Smooth muscle cell (in vitro differentiated cells): ENCODE measurements at regions not wholly inside any gene's neighbourhood (a gene's known extent, or its start where the extent isn't known, plus 50 kb on each side); places are given as distances from the start of the nearest gene placed in this dataset.

Source experiments
- DNase-seq: peaks from one replicate; lab custom pipeline; 2025; ENCODE audit not compliant: unreplicated experiment; lab: John Stamatoyannopoulos, UW
- H2AFZ ChIP-seq: fragments of 200-600 bp; sonication (generic); 2 replicates; pipeline ENCODE4 v1.6.0; 2016; ENCODE audit warnings: antibody characterized with exemption, low read depth, mild to moderate bottlenecking
- H3F3A ChIP-seq: fragments of 200-600 bp; sonication (generic); 2 replicates; pipeline ENCODE4 v1.6.0; 2017; ENCODE audit warnings: antibody characterized with exemption, low read depth
- H3K27ac ChIP-seq: fragments of 200-600 bp; sonication (generic); 2 replicates; pipeline ENCODE4 v1.5.1; 2016; ENCODE audit warnings: low read depth, mild to moderate bottlenecking
- H3K27me3 ChIP-seq: fragments of 200-600 bp; sonication (generic); 2 replicates; pipeline ENCODE4 v1.6.1; 2016; ENCODE audit warnings: low read depth, mild to moderate bottlenecking
- H3K36me3 ChIP-seq: fragments of 200-600 bp; sonication (generic); 2 replicates; pipeline ENCODE4 v1.5.1; 2016; ENCODE audit warnings: low read depth
- H3K4me1 ChIP-seq: fragments of 200-600 bp; sonication (generic); 2 replicates; pipeline ENCODE4 v1.5.1; 2016; ENCODE audit warnings: low read depth
- H3K4me2 ChIP-seq: fragments of 200-600 bp; sonication (generic); 2 replicates; pipeline ENCODE4 v1.6.0; 2016; ENCODE audit warnings: mild to moderate bottlenecking
- H3K4me3 ChIP-seq: fragments of 200-600 bp; sonication (generic); 2 replicates; pipeline ENCODE4 v1.5.1; 2016; ENCODE audit warnings: mild to moderate bottlenecking
- H3K79me2 ChIP-seq: fragments of 200-600 bp; sonication (generic); 2 replicates; pipeline ENCODE4 v1.6.0; 2016; ENCODE audit warnings: low read depth, mild to moderate bottlenecking
- H3K9ac ChIP-seq: fragments of 200-600 bp; sonication (generic); 2 replicates; pipeline ENCODE4 v1.6.0; 2016; ENCODE audit warnings: low read depth
- H3K9me3 ChIP-seq: fragments of 200-600 bp; sonication (generic); replicated peaks from 2 replicates; pipeline ENCODE4 v1.5.1; 2016; ENCODE audit warnings: low read depth
- H4K20me1 ChIP-seq: fragments of 200-600 bp; sonication (generic); 2 replicates; pipeline ENCODE4 v1.6.0; 2016; ENCODE audit warnings: low read depth
- CTCF ChIP-seq: fragments of 200-600 bp; sonication (generic); IDR thresholded peaks from 2 replicates; pipeline ENCODE4 v1.5.1; 2017; ENCODE audit warnings: borderline replicate concordance, mild to moderate bottlenecking, antibody characterized with exemption; ENCODE audit not compliant: insufficient read depth, poor library complexity, severe bottlenecking
- WGBS: methylation state at CpG from one replicate; pipeline ENCODE4 v1.1.7; 2016; ENCODE audit warnings: low lambda C conversion rate; 5-methylcytosine and 5-hydroxymethylcytosine counted together

- TF ChIP-seq CTCF: no peak
- no peak overlapping the region for H3K4me3 ChIP-seq
- H3K27ac ChIP-seq: no peak overlapping the region
- H3K79me2 ChIP-seq: no peaks in the 10 kb centered on the region
- 78% methylated on average over 6 of the region's 6 CpGs for WGBS
- no peaks in the 10 kb centered on the region for H3K27me3 ChIP-seq
- no peaks in the 10 kb centered on the region for H3K9me3 ChIP-seq
- no peak overlapping the region for H3K9ac ChIP-seq
- no peaks in the 10 kb centered on the region for H4K20me1 ChIP-seq
- H3K4me2 ChIP-seq: no peak overlapping the region
- H3K36me3 ChIP-seq: no peaks in the 10 kb centered on the region
- H3F3A ChIP-seq: no peaks in the 10 kb centered on the region
- H3K4me1 ChIP-seq: no peaks in the 10 kb centered on the region
- no peak for DNase-seq
- no peak overlapping the region for H2AFZ ChIP-seq
These were observed 566.3 kb downstream of the UQCRFS1 start for GRCh38 chr19:28646629-28647028.

- TF ChIP-seq CTCF: no peak
- WGBS: 85% methylated on average over 4 of the region's 4 CpGs
- Histone ChIP-seq H3K4me1 (no peaks in the 10 kb centered on the region), H3K9ac (no peak overlapping the region), H2AFZ (no peak overlapping the region), H3K9me3 (no peaks in the 10 kb centered on the region), H3K36me3 (no peaks in the 10 kb centered on the region), H3K27me3 (no peaks in the 10 kb centered on the region), H3K4me3 (no peak overlapping the region), H3K4me2 (no peak overlapping the region), H3K79me2 (no peaks in the 10 kb centered on the region), H4K20me1 (no peaks in the 10 kb centered on the region), H3K27ac (no peak overlapping the region), H3F3A (no peaks in the 10 kb centered on the region)
- DNase-seq: no peak
These were observed 568.7 kb downstream of the UQCRFS1 start for GRCh38 chr19:28644169-28644775.

- no peaks in the 10 kb centered on the region for H3K79me2 ChIP-seq
- no peak for DNase-seq
- no peaks in the 10 kb centered on the region for H3K9me3 ChIP-seq
- H3F3A ChIP-seq: no peaks in the 10 kb centered on the region
- H2AFZ ChIP-seq: no peak overlapping the region
- H3K4me2 ChIP-seq: no peak overlapping the region
- H3K27me3 ChIP-seq: no peaks in the 10 kb centered on the region
- no peak for TF ChIP-seq CTCF
- no peaks in the 10 kb centered on the region for H3K4me1 ChIP-seq
- H3K27ac ChIP-seq: no peak overlapping the region
- H3K4me3 ChIP-seq: no peak overlapping the region
- WGBS: 89% methylated on average over 10 of the region's 10 CpGs
- no peaks in the 10 kb centered on the region for H3K36me3 ChIP-seq
- no peaks in the 10 kb centered on the region for H4K20me1 ChIP-seq
- H3K9ac ChIP-seq: no peak overlapping the region
These were observed 569.9 kb downstream of the UQCRFS1 start for GRCh38 chr19:28642787-28643683.
